SU-DHL-6 (cell line): ENCODE measurements at regions not wholly inside any gene's neighbourhood (a gene's known extent, or its start where the extent isn't known, plus 50 kb on each side); places are given as distances from the start of the nearest gene placed in this dataset.

Experiments used
- CTCF ChIP-seq: fragments of 200-600 bp; sonication (generic); IDR thresholded peaks from one replicate; pipeline ENCODE4 v1.5.1; 2017; ENCODE audit warnings: antibody characterized with exemption, mild to moderate bottlenecking, low read length, moderate library complexity; ENCODE audit not compliant: insufficient read depth, poor library complexity, severe bottlenecking
- EZH2phosphoT487 ChIP-seq: fragments of 200-600 bp; sonication (generic), shearing (Covaris generic); conservative IDR thresholded peaks from 2 replicates; pipeline ENCODE4 v1.6.1; 2018; ENCODE audit warnings: mild to moderate bottlenecking, antibody characterized with exemption, low read length, moderate library complexity, mixed read lengths

DNA sequence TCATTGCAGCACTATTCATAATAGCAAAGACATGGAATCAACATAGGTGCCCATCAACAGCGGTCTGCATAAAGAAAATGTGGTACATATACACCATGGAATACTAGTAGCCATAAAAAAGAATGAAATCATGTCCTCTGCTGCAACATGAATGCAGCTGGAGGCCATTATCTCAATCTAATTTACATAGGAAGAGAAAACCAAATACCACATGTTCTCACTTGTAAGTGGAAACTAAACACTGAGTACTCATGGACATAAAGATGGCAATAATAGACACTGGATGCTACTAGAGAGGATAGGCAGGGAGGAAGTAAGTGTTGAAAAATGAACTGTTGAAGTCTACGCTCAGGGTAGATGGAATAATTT, 203.9 kb upstream of the CDH9 start:
- TF ChIP-seq CTCF = no peak
- TF ChIP-seq EZH2phosphoT487 = no peak
